ENCODE measurements at regions not wholly inside any gene's neighbourhood (a gene's known extent, or its start where the extent isn't known, plus 50 kb on each side); places are given as distances from the start of the nearest gene placed in this dataset.
"Not testable (repeated sequence)": the region's sequence is repeated elsewhere in the genome, so short reads cannot be mapped to it uniquely, and the experiment has no call there.

DNA sequence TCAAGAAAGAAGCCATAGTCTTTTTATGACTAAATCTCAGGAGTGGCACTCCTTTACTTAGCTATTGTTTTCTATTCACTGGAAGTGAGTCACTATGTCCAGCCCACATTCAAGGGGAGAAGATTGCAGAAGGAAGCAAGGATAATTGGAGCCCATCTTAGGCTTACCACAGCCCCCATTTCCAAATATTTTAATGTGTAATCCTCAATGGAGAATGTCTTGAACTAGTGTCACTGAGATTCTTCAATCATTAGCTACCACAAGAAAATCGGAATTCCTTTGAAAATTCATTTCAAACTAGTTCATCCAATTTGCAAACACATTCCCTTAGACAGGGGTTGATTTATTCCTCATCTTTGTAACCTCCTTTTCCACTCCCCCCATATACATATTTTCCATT lies 84.7 kb downstream of the DLEU7 start:
- H3K27ac Mint-ChIP-seq: peak overlapping the region in 1 of 2 donors; percentile 26
- ATAC-seq (peak in 1 of 2 donors; percentile 22), DNase-seq (ENCODE audit: low spot score in 2 of 2) (no peak)
- H3K36me3 Mint-ChIP-seq: peaks cover 7 to 23% of the 10 kb centered on the region in 2 donors
- H3K9me3 Mint-ChIP-seq: peaks cover 0 to 5% of the 10 kb centered on the region in 2 donors

DNA sequence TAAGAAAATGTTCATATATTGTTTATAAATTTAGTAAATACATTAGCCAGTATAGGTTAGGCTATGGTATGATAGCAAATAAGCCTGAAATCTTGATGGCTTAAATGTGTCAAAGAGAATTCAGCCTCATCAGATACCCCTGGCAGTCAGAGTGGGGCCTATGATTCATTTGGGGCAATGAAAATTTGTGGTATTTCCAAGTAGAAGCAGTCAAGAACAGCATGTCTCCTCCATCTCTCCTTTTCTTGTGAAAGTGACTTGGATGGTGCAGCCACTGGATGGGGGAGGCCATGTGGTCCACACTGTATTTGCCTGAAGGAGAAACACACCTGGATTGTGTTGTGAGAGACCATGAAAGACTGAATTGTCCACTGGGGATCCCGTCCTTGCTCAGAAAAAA lies 82.7 kb downstream of the DLEU7 start:
- ATAC-seq: peak in 1 of 2 donors; percentile 53

GRCh38 chr13:50761406-50761805 lies 82.1 kb downstream of the DLEU7 start:
- no peak overlapping the region for H3K27ac Mint-ChIP-seq
- H3K9me3 Mint-ChIP-seq: peaks cover 0 to 5% of the 10 kb centered on the region in 2 donors
- no peak for DNase-seq (ENCODE audit: low spot score in 2 of 2)
- H3K36me3 Mint-ChIP-seq: peaks cover 7 to 23% of the 10 kb centered on the region in 2 donors
- no peak for ATAC-seq

More for the DNA sequence above, 82.7 kb downstream of the DLEU7 start:
- H3K36me3 Mint-ChIP-seq: peaks cover 7 to 23% of the 10 kb centered on the region in 2 donors
- no peak overlapping the region for H3K27ac Mint-ChIP-seq
- peaks cover 0 to 5% of the 10 kb centered on the region in 2 donors for H3K9me3 Mint-ChIP-seq
- no peak for DNase-seq (ENCODE audit: low spot score in 2 of 2)

DNA sequence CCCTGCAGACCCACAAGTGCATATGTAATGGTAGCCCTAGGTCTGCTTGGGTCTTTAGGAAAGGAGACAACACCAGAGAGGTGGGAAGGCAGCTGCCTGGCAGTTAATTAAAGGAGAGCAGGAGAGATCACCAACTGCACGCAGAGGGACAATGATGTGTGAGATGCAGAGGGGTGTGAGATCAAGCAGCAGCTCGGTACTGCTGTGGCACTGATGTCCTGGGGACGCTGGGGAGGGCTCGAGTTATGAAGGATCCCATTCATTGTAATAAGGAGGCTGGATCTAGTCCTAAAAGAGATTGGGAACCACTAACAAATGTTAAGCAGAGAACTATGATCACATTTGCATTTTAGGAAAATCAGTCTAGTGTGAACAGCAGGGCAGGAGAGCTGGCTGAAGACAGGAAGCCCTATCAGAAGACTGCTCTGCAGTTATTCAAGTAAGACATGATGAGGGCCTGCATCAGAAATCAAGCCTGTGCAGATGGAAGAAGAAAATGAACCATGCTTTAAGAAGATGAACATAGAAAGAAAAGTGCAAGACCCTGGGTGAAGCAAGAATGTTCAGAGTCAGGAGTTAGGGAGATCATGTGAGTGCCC lies 80.4 kb downstream of the DLEU7 start:
- Mint-ChIP-seq H3K36me3 (peaks cover 0 to 11% of the 10 kb centered on the region in 2 donors), H3K9me3 (no peaks in the 10 kb centered on the region), H3K27ac (no peak overlapping the region)
- DNase-seq (ENCODE audit: low spot score in 2 of 2): no peak
- ATAC-seq: no peak

- no peaks in the 10 kb centered on the region for H3K36me3 Mint-ChIP-seq
- DNase-seq (ENCODE audit: low spot score in 2 of 2) (no peak), ATAC-seq (no peak)
- no peaks in the 10 kb centered on the region for H3K9me3 Mint-ChIP-seq
- H3K27ac Mint-ChIP-seq: no peak overlapping the region
These were observed 77.5 kb downstream of the DLEU7 start for GRCh38 chr13:50766013-50766412.

DNA sequence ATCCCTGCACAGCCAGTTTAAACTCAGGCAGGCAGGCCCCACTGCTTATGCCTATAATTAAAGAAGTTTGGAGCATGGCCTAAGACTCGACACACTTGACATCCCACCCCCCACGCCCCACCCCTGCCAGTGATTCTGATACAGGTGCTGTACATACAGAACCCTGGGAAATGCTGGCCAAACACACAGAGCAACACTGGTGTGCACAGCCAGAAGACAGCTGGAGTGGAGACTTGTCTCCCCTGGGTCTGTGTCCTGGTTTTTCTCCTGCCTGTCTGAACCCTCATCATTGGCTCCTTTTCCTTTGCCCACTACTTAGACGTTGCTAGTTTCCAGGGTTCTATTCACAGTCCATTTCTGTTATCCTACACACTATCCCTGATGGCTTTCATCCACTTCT lies 76.8 kb downstream of the DLEU7 start:
- no peaks in the 10 kb centered on the region for H3K36me3 Mint-ChIP-seq
- DNase-seq (ENCODE audit: low spot score in 2 of 2): no peak

DNA sequence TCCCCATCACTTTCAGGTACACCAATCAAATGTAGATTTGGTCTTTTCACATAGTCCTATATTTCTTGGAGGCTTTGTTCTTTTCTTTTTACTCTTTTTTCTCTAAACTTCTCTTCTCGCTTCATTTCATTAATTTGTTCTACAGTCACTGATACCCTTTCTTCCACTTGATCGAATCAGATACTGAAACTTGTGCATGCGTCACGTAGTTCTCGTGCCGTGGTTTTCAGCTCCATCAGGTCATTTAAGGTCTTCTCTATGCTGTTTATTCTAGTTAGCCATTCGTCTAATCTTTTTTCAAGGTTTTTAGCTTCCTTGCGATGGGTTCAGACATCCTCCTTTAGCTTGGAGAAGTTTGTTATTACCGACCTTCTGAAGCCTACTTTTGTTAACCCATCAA lies 70.6 kb downstream of the DLEU7 start:
- ATAC-seq; H3K27ac Mint-ChIP-seq; DNase-seq (ENCODE audit: low spot score in 2 of 2); H3K9me3 Mint-ChIP-seq: not testable (repeated sequence)
- peaks cover 4 to 20% of the 10 kb centered on the region in 2 donors for H3K36me3 Mint-ChIP-seq

More for the DNA sequence above, 76.8 kb downstream of the DLEU7 start:
- no peak overlapping the region for H3K27ac Mint-ChIP-seq
- H3K9me3 Mint-ChIP-seq: no peaks in the 10 kb centered on the region
- ATAC-seq: no peak
